ENCODE measurements at regions not wholly inside any gene's neighbourhood (a gene's known extent, or its start where the extent isn't known, plus 50 kb on each side); places are given as distances from the start of the nearest gene placed in this dataset.

DNA sequence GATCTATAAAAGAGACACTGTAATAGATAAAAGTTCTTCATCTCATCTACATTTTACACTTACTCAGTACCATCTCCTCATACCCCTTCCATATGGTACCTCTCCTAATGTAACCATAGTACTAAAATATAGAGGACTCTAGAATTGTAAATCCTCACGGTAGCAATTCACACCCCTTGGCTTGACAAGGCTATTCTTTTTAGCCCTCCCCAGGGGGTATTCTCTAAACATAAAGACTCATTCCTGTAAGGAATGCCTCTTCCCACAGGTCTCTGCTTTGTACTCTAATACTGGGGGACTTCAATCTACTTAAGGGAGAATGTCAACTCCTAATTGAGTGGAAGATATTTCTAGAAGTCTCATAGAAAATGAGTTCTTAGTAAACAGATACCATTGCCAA lies 85.9 kb downstream of the VIP start:
- TF ChIP-seq, protein P1, sequence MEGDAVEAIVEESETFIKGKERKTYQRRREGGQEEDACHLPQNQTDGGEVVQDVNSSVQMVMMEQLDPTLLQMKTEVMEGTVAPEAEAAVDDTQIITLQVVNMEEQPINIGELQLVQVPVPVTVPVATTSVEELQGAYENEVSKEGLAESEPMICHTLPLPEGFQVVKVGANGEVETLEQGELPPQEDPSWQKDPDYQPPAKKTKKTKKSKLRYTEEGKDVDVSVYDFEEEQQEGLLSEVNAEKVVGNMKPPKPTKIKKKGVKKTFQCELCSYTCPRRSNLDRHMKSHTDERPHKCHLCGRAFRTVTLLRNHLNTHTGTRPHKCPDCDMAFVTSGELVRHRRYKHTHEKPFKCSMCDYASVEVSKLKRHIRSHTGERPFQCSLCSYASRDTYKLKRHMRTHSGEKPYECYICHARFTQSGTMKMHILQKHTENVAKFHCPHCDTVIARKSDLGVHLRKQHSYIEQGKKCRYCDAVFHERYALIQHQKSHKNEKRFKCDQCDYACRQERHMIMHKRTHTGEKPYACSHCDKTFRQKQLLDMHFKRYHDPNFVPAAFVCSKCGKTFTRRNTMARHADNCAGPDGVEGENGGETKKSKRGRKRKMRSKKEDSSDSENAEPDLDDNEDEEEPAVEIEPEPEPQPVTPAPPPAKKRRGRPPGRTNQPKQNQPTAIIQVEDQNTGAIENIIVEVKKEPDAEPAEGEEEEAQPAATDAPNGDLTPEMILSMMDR (IDR thresholded peaks at IDR 0.05) = no peak
- TF ChIP-seq POLR2AphosphoS5 (IDR thresholded peaks at IDR 0.05) (no peak), POLR2A (IDR thresholded peaks at IDR 0.05) (no peak)
